Ishikawa (cell line): ENCODE measurements at regions not wholly inside any gene's neighbourhood (a gene's known extent, or its start where the extent isn't known, plus 50 kb on each side); places are given as distances from the start of the nearest gene placed in this dataset.

Experiments used
- CEBPB ChIP-seq: IDR thresholded peaks from 2 replicates; pipeline ENCODE4 v1.6.1; 2012
- CREB1 ChIP-seq: IDR thresholded peaks from 2 replicates; pipeline ENCODE4 v1.6.1; 2012; ENCODE audit warnings: low read depth
- EGR1 ChIP-seq: IDR thresholded peaks from 2 replicates; pipeline ENCODE4 v1.6.1; 2012
- EP300 ChIP-seq: IDR thresholded peaks from 2 replicates; pipeline ENCODE4 v1.6.1; 2012; ENCODE audit warnings: borderline replicate concordance
- FOXM1 ChIP-seq: IDR thresholded peaks from 2 replicates; pipeline ENCODE4 v1.6.1; 2012; ENCODE audit warnings: low read depth, borderline replicate concordance
- NFIC ChIP-seq: IDR thresholded peaks from 2 replicates; pipeline ENCODE4 v1.6.1; 2012
- TAF1 ChIP-seq: IDR thresholded peaks from 2 replicates; pipeline ENCODE4 v1.6.1; 2012; ENCODE audit warnings: low read depth, mild to moderate bottlenecking
- TCF12 ChIP-seq: IDR thresholded peaks from 2 replicates; pipeline ENCODE4 v1.6.1; 2012; ENCODE audit warnings: low read depth
- TEAD4 ChIP-seq: IDR thresholded peaks from 2 replicates; pipeline ENCODE4 v1.6.1; 2012
- YY1 ChIP-seq: IDR thresholded peaks from 2 replicates; pipeline ENCODE4 v1.6.1; 2012; ENCODE audit warnings: low read depth
- ZBTB7A ChIP-seq: IDR thresholded peaks from 2 replicates; pipeline ENCODE4 v1.6.1; 2012; ENCODE audit warnings: low read depth
- TF ChIP-seq, protein P1 (sequence below): IDR thresholded peaks from 2 replicates; pipeline ENCODE4 v1.6.1; 2012; ENCODE audit warnings: low read depth, mild to moderate bottlenecking
- TF ChIP-seq, protein P2 (sequence below): IDR thresholded peaks from 2 replicates; pipeline ENCODE4 v1.6.1; 2012
- TF ChIP-seq, protein P3 (sequence below): IDR thresholded peaks from 2 replicates; pipeline ENCODE4 v1.6.1; 2012

DNA sequence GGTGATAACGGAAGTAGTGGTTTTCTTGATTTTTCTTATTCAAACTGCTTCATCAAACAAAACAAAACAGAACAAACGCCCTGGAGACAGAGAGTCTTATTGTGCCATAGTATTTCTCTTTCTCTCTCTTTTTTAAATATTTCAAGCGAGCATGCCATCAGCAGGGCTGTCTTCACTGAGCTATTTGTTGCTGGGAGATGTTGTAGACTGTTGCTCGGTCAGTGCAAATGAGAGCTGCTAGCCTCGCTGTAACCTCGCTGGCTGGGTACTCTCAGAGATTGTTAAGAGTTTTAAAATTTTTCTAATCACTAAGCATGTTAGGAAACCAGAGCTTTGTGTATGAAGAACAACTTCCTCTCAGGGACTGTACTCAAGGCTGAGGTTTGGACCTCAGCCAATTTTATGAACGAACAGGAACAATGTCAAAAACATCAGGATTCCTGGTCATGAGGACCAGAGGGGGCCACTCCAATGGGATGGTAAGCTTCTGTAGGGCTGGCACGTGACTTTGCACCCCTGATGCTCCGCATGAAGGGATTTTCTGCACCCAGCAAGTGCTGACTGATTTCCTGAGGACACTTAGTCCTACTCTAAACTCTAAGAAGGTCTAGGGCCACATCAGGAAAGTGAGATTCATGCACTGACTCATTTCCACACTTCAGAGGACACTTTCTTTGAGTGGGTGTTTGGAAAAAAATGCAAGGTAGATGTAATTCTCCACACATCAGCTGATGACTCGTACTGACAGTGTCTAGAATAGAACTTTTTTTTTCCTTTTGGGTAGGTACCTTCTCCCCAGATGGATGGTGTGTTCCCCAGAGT lies 59.8 kb upstream of the IL1R1 start:
- TF ChIP-seq NFIC (peak; percentile 82), ZBTB7A (no peak)
- TF ChIP-seq, protein P1, sequence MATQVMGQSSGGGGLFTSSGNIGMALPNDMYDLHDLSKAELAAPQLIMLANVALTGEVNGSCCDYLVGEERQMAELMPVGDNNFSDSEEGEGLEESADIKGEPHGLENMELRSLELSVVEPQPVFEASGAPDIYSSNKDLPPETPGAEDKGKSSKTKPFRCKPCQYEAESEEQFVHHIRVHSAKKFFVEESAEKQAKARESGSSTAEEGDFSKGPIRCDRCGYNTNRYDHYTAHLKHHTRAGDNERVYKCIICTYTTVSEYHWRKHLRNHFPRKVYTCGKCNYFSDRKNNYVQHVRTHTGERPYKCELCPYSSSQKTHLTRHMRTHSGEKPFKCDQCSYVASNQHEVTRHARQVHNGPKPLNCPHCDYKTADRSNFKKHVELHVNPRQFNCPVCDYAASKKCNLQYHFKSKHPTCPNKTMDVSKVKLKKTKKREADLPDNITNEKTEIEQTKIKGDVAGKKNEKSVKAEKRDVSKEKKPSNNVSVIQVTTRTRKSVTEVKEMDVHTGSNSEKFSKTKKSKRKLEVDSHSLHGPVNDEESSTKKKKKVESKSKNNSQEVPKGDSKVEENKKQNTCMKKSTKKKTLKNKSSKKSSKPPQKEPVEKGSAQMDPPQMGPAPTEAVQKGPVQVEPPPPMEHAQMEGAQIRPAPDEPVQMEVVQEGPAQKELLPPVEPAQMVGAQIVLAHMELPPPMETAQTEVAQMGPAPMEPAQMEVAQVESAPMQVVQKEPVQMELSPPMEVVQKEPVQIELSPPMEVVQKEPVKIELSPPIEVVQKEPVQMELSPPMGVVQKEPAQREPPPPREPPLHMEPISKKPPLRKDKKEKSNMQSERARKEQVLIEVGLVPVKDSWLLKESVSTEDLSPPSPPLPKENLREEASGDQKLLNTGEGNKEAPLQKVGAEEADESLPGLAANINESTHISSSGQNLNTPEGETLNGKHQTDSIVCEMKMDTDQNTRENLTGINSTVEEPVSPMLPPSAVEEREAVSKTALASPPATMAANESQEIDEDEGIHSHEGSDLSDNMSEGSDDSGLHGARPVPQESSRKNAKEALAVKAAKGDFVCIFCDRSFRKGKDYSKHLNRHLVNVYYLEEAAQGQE = no peak
- TF ChIP-seq, protein P2, sequence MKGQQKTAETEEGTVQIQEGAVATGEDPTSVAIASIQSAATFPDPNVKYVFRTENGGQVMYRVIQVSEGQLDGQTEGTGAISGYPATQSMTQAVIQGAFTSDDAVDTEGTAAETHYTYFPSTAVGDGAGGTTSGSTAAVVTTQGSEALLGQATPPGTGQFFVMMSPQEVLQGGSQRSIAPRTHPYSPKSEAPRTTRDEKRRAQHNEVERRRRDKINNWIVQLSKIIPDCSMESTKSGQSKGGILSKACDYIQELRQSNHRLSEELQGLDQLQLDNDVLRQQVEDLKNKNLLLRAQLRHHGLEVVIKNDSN = peak; percentile 70
- TF ChIP-seq, protein P3, sequence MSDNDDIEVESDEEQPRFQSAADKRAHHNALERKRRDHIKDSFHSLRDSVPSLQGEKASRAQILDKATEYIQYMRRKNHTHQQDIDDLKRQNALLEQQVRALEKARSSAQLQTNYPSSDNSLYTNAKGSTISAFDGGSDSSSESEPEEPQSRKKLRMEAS = no peak; the same call in 1 of the 2 replicates

DNA sequence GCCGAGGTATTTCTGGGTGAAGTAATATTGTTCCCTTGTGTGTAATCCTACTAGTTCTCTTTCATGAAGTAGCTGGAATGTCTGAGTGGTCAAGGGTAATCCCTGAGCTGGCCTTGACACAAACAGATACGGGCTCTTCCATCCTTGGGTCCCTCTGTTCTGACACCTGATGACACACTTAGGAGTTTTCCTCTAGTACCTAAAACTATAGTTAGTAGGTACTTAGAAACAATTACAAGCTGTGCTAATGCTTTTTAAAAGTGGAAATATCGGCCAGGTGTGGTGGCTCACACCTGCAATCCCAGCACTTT lies 59.2 kb upstream of the IL1R1 start:
- TF ChIP-seq TEAD4 (no peak), TAF1 (no peak), EP300 (no peak), CREB1 (no peak), TCF12 (no peak), CEBPB (no peak)
- TF ChIP-seq, protein P3 = no peak

DNA sequence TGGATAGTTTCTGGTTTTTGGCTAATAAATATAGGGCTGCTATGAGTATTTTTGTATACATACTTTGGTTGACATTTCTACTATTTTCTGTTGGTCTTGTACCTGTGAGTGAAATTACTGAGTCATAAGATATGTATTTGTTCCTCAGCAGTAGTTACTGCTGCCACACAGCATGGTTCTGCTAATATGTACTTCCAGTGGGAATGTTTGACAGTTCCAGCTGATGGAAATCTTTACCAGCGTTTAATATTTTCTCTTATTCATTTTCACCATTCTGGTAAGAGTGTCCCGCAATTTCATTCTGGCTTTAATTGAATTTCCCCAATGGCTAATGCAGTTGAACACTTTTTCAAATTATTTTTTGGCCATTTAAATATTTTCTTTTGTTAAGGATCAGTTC lies 57.9 kb upstream of the IL1R1 start:
- TF ChIP-seq TAF1 (no peak), FOXM1 (no peak), EP300 (no peak), YY1 (no peak)
- TF ChIP-seq, protein P2 = no peak

DNA sequence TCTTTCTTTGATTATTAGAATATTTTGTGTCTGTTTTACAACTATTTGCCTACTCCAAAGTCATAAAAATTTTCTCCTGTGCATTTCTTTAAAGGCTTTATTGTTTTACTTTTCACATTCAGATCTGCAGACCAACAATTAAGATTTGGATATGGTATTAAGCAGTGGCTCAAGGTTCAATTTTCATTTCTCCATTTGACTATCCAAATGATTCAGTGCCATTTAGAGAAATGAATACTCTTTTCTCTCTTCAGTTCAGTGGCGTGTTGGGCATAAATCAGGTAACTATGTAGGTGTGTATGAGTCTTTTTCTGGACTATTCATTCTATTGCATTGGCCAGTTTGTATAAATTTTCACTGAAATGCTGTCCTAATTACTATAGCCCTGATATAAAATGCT lies 57.3 kb upstream of the IL1R1 start:
- TF ChIP-seq, protein P1 = no peak
- no peak for TF ChIP-seq NFIC
- TF ChIP-seq EP300 = no peak
- TF ChIP-seq CEBPB = no peak
- TF ChIP-seq TCF12 = no peak

DNA sequence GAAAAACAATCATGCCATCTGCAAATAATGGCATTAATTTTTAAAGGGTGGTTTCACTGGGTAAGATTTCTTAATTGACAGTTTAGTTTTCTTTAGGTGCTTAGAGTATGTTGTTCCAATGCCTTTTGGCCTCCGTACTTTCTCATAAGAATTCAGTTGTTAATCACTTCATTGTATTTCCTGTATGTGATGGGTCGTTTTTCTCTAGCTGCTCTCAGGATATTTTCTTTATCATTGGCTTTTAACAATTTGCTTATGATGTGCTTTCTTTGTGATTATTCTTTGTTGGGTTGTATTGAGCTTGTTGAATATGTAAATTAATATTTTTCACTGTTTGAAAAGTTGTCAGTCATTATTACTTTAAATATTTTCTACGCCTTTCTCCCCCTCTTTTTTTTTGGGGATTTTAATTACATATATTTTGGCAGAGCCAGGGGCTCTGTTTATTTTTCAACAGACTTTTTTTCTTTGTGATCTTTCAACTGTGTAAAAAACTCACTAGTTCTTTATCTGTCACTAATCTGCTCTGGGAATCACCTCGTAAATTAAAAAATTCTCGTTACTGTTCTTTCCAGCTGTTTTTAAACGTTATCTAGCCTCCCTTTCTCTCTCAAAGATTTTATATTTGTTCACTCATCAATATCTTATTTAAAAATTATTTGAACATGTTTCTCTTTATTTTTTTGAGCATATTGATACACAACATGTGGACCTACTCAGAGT lies 56.2 kb upstream of the IL1R1 start:
- TF ChIP-seq TCF12 (no peak), NFIC (no peak)

DNA sequence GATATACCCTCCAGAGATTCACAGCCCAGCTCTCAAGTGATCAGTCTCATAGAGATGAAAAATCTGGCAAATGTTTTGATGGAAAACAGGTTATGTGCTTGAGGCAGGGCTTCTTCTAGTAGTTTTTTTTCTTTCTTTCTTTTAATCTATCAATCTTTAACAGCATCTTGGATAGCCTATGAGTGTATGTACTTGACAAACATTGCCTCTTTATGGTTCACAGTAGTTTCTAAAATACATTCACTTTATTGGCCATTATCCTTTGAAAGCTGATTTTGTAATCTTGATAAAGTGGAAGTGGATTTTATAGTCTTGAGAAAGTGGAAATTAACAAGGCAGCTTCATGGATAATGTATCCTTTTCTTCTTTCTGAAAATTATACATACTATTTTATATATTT lies 51.4 kb upstream of the IL1R1 start:
- TF ChIP-seq EGR1 (no peak), CEBPB (no peak), EP300 (no peak), NFIC (no peak), TAF1 (no peak), CREB1 (no peak), ZBTB7A (no peak)
- TF ChIP-seq, protein P1 = no peak
- TF ChIP-seq, protein P3 = no peak
